HCT116 (cell line): ENCODE measurements at regions not wholly inside any gene's neighbourhood (a gene's known extent, or its start where the extent isn't known, plus 50 kb on each side); places are given as distances from the start of the nearest gene placed in this dataset.

Experiments
- ATAC-seq: fragments of 200-7000 bp; cut with Tn5 transposase; 2 replicates; pipeline ENCODE4 v1.9.1; 2020; ENCODE audit warnings: mild to moderate bottlenecking, moderate library complexity
- BruUV-seq: library from RNA; stranded (reverse); fragments of 400-500 nt; replicated peaks from 2 replicates; lab custom pipeline; 2021; lab: Mats Ljungman, UMichigan
- CTCF ChIA-PET: fragments of 300-600 bp; sonication (Branson Sonifier 250); formaldehyde crosslinking; loops from one replicate; lab custom pipeline; 2021; ENCODE audit warnings: antibody characterized with exemption; lab: Charles Lee
- POLR2A ChIA-PET: fragments of 300-600, 350-600 bp; sonication (Branson Sonifier 250); formaldehyde crosslinking; loops from one replicate; lab custom pipeline; 2021; ENCODE audit warnings: antibody characterized with exemption; lab: Charles Lee
- RAD21 ChIA-PET, 2 experiments: fragments of 300-600 bp; sonication (Branson Sonifier 250); formaldehyde crosslinking; loops; one replicate each; lab custom pipeline; 2023; ENCODE audit warnings: low total read pairs in 2 of 2; ENCODE audit not compliant: uncharacterized antibody in 2 of 2, unreplicated experiment in 2 of 2, low non-redundant PET in 1 of 2; lab: Charles Lee
- DNase-seq: peaks from one replicate; pipeline ENCODE4 v3.0.0-alpha.2; 2010; ENCODE audit warnings: low read depth, low spot score
- H2AFZ ChIP-seq: fragments of 200-600 bp; shearing (Covaris generic), sonication (generic); 2 replicates; pipeline ENCODE4 v1.6.1; 2017; ENCODE audit warnings: low read depth, mixed run types, mixed read lengths, antibody characterized with exemption, low read length; ENCODE audit not compliant: poor library complexity, severe bottlenecking
- H3K27ac ChIP-seq: 2 replicates; pipeline ENCODE4 v1.5.1; 2012; ENCODE audit warnings: low read depth, low read length
- H3K27me3 ChIP-seq: fragments of 200-600 bp; sonication (generic); 2 replicates; pipeline ENCODE4 v1.6.1; 2016; ENCODE audit warnings: mixed run types, low read length, mixed read lengths; ENCODE audit not compliant: insufficient read depth
- H3K36me3 ChIP-seq, 2 experiments: fragments of 200-500 bp in 1 of 2; fragments of 200-600 bp in 1 of 2; sonication (Bioruptor generic) in 1 of 2; sonication (generic) in 1 of 2; 2 replicates each; pipeline versions ENCODE4 v1.5.1 to v1.6.1; 2014 to 2016; ENCODE audit warnings: low read length in 2 of 2, inconsistent platforms in 1 of 2, mixed read lengths in 1 of 2, mixed run types in 1 of 2; ENCODE audit not compliant: insufficient read depth in 2 of 2, control insufficient read depth in 1 of 2
- H3K4me1 ChIP-seq, 2 experiments: fragments of 200-600 bp in 1 of 2; sonication (generic) in 1 of 2; 2 replicates each; pipeline versions ENCODE4 v1.5.1 to v1.6.1; 2012 to 2017; ENCODE audit warnings: low read length in 2 of 2, inconsistent platforms in 1 of 2, mild to moderate bottlenecking in 1 of 2, mixed read lengths in 1 of 2, mixed run types in 1 of 2, moderate library complexity in 1 of 2; ENCODE audit not compliant: insufficient read depth in 2 of 2, control insufficient read depth in 1 of 2
- H3K4me2 ChIP-seq: fragments of 200-600 bp; sonication (generic); 2 replicates; pipeline ENCODE4 v1.6.1; 2017; ENCODE audit warnings: mixed run types, low read length, mixed read lengths
- H3K4me3 ChIP-seq, 2 experiments: fragments of 200-600 bp in 1 of 2; sonication (generic) in 1 of 2; replicated peaks in 1 of 2; 2 replicates each; pipeline ENCODE4 v1.5.1; 2011 to 2016; ENCODE audit warnings: low read length in 2 of 2, control low read depth in 1 of 2, low read depth in 1 of 2, mild to moderate bottlenecking in 1 of 2, mixed read lengths in 1 of 2, mixed run types in 1 of 2
- H3K79me2 ChIP-seq: fragments of 200-600 bp; sonication (generic); 2 replicates; pipeline ENCODE4 v1.6.1; 2017; ENCODE audit warnings: mild to moderate bottlenecking, mixed run types, low read length, moderate library complexity, mixed read lengths; ENCODE audit not compliant: insufficient read depth
- H3K9ac ChIP-seq: fragments of 200-600 bp; sonication (generic); 2 replicates; pipeline ENCODE4 v1.6.1; 2016; ENCODE audit warnings: low read length, mixed read lengths
- H3K9me2 ChIP-seq: fragments of 200-600 bp; sonication (generic), shearing (Covaris generic); 2 replicates; pipeline ENCODE4 v1.6.1; 2017; ENCODE audit warnings: mixed run types, mild to moderate bottlenecking, moderate library complexity; ENCODE audit not compliant: insufficient read depth
- H3K9me3 ChIP-seq, 2 experiments: fragments of 200-500 bp in 1 of 2; fragments of 200-600 bp in 1 of 2; sonication (Bioruptor generic) in 1 of 2; sonication (generic) in 1 of 2; 2 replicates each; pipeline ENCODE4 v1.6.1; 2014 to 2017; ENCODE audit warnings: low read length in 2 of 2, mixed read lengths in 2 of 2, inconsistent platforms in 1 of 2, low read depth in 1 of 2, mild to moderate bottlenecking in 1 of 2, mixed run types in 1 of 2, moderate library complexity in 1 of 2; ENCODE audit not compliant: control insufficient read depth in 1 of 2, insufficient read depth in 1 of 2
- H4K20me1 ChIP-seq: fragments of 200-600 bp; sonication (generic), shearing (Covaris generic); 2 replicates; pipeline ENCODE4 v1.6.1; 2017; ENCODE audit warnings: mixed run types, mild to moderate bottlenecking, moderate library complexity; ENCODE audit not compliant: insufficient read depth
- CBX3 ChIP-seq: IDR thresholded peaks from 2 replicates; pipeline ENCODE4 v1.6.1; 2012; ENCODE audit warnings: low read depth
- CTCF ChIP-seq, 3 experiments: fragments of 200-600 bp in 1 of 3; sonication (generic) in 1 of 3; IDR thresholded peaks in 2 of 3; conservative IDR thresholded peaks in 1 of 3; 2 replicates each; pipeline ENCODE4 v1.5.1; 2012 to 2017; ENCODE audit warnings: low read depth in 2 of 3, low read length in 2 of 3, antibody characterized with exemption in 1 of 3, borderline replicate concordance in 1 of 3, control low read depth in 1 of 3, mild to moderate bottlenecking in 1 of 3, mixed read lengths in 1 of 3, mixed run types in 1 of 3, moderate library complexity in 1 of 3; ENCODE audit not compliant: insufficient read depth in 1 of 3
- EGR1 ChIP-seq: IDR thresholded peaks from 2 replicates; pipeline ENCODE4 v1.6.1; 2012; ENCODE audit warnings: low read depth
- ELF1 ChIP-seq: IDR thresholded peaks from 2 replicates; pipeline ENCODE4 v1.6.1; 2012; ENCODE audit warnings: low read depth, borderline replicate concordance
- EZH2 ChIP-seq: fragments of 200-600 bp; sonication (generic); IDR thresholded peaks from 2 replicates; pipeline ENCODE4 v1.6.1; 2017; ENCODE audit warnings: antibody characterized with exemption, mixed run types
- FOSL1 ChIP-seq: IDR thresholded peaks from 2 replicates; pipeline ENCODE4 v1.6.1; 2012; ENCODE audit warnings: low read depth
- JUND ChIP-seq: IDR thresholded peaks from 2 replicates; pipeline ENCODE4 v1.6.1; 2012
- MAX ChIP-seq: IDR thresholded peaks from 2 replicates; pipeline ENCODE4 v1.6.1; 2012
- POLR2A ChIP-seq: IDR thresholded peaks from 2 replicates; pipeline ENCODE4 v1.7.0; 2011; ENCODE audit warnings: borderline replicate concordance; ENCODE audit not compliant: insufficient read depth, insufficient read length; ENCODE audit errors: extremely low read depth
- POLR2AphosphoS5 ChIP-seq: IDR thresholded peaks from 2 replicates; pipeline ENCODE4 v1.6.1; 2011; ENCODE audit warnings: mild to moderate bottlenecking, low read depth, low read length, moderate library complexity
- SIN3A ChIP-seq: IDR thresholded peaks from 2 replicates; pipeline ENCODE4 v1.6.1; 2012; ENCODE audit warnings: low read depth
- SP1 ChIP-seq: IDR thresholded peaks from 2 replicates; pipeline ENCODE4 v1.6.1; 2012; ENCODE audit warnings: low read depth
- SRF ChIP-seq: IDR thresholded peaks from 2 replicates; pipeline ENCODE4 v1.6.1; 2012; ENCODE audit warnings: low read depth
- TCF7L2 ChIP-seq: IDR thresholded peaks from 2 replicates; pipeline ENCODE4 v1.7.0; 2011; ENCODE audit warnings: borderline replicate concordance, inconsistent platforms; ENCODE audit not compliant: insufficient read depth, insufficient read length; ENCODE audit errors: extremely low read depth
- YY1 ChIP-seq: IDR thresholded peaks from 2 replicates; pipeline ENCODE4 v1.6.1; 2011; ENCODE audit warnings: low read length, low read depth, moderate library complexity, mild to moderate bottlenecking; ENCODE audit not compliant: insufficient replicate concordance; ENCODE audit errors: extremely low read depth
- ZFX ChIP-seq: fragments of 450-650 bp; IDR thresholded peaks from 2 replicates; pipeline ENCODE4 v1.6.1; 2017
- ZNF274 ChIP-seq: fragments of 200-500 bp; sonication (Bioruptor generic); IDR thresholded peaks from 2 replicates; pipeline ENCODE4 v1.6.1; 2014; ENCODE audit warnings: mild to moderate bottlenecking, low read depth, low read length, inconsistent platforms
- intact Hi-C: fragments of 100-400 bp; cut with micrococcal nuclease; formaldehyde crosslinking; loops from 2 replicates; pipeline ENCODE4 v1.10.0; 2022
- TF ChIP-seq, protein P1 (sequence below): IDR thresholded peaks from 2 replicates; pipeline ENCODE4 v1.6.1; 2012; ENCODE audit warnings: low read depth

DNA sequence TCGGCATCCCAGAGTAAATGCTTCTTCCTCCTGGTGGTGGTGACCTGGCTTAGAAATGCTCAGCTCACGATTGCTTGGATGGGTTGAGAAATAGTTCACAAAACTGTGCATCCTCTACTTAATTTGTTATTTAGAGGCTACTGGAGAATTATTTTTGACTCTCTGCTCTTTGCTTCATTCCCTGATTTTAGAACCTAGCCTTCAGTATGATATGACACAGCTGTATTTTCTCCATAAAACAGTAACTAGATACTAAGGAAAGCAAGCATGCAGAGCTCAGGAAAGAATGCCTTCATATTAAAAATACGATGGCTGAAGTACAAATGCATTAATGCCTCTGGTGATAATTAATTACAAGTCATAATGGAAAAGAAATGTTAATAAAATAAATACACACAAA lies 602.0 kb upstream of the COBL start:
- DNase-seq (no peak), ATAC-seq (no peak)
- Histone ChIP-seq H4K20me1 (no peaks in the 10 kb centered on the region), H3K9me2 (no peaks in the 10 kb centered on the region), H3K27ac (no peak overlapping the region), H3K27me3 (no peaks in the 10 kb centered on the region), H3K79me2 (no peaks in the 10 kb centered on the region), H2AFZ (no peak overlapping the region), H3K4me2 (no peak overlapping the region), H3K4me1 (no peaks in the 10 kb centered on the region)
- RAD21 ChIA-PET = no interaction called here
- BruUV-seq = no TSS peak
- intact Hi-C loops = no loop called here
- TF ChIP-seq CTCF (IDR thresholded peaks at IDR 0.05 in 2 of 3, conservative IDR thresholded peaks at IDR 0.05 in 1 of 3; ENCODE audit: borderline replicate concordance in 1 of 3, insufficient read depth in 1 of 3, low read depth in 2 of 3, low read length in 2 of 3) (no peak), EGR1 (no peak), ZNF274 (no peak), POLR2A (no peak), ELF1 (no peak), CBX3 (no peak), ZFX (no peak), JUND (no peak), EZH2 (no peak), FOSL1 (no peak), SRF (no peak), YY1 (no peak), MAX (no peak), SP1 (no peak), POLR2AphosphoS5 (no peak), TCF7L2 (no peak), SIN3A (no peak)
- TF ChIP-seq, protein P1, sequence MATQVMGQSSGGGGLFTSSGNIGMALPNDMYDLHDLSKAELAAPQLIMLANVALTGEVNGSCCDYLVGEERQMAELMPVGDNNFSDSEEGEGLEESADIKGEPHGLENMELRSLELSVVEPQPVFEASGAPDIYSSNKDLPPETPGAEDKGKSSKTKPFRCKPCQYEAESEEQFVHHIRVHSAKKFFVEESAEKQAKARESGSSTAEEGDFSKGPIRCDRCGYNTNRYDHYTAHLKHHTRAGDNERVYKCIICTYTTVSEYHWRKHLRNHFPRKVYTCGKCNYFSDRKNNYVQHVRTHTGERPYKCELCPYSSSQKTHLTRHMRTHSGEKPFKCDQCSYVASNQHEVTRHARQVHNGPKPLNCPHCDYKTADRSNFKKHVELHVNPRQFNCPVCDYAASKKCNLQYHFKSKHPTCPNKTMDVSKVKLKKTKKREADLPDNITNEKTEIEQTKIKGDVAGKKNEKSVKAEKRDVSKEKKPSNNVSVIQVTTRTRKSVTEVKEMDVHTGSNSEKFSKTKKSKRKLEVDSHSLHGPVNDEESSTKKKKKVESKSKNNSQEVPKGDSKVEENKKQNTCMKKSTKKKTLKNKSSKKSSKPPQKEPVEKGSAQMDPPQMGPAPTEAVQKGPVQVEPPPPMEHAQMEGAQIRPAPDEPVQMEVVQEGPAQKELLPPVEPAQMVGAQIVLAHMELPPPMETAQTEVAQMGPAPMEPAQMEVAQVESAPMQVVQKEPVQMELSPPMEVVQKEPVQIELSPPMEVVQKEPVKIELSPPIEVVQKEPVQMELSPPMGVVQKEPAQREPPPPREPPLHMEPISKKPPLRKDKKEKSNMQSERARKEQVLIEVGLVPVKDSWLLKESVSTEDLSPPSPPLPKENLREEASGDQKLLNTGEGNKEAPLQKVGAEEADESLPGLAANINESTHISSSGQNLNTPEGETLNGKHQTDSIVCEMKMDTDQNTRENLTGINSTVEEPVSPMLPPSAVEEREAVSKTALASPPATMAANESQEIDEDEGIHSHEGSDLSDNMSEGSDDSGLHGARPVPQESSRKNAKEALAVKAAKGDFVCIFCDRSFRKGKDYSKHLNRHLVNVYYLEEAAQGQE = no peak
- TF ChIP-seq, all 23 proteins: peak for 0
- ChIA-PET POLR2A (no interaction called here), CTCF (no interaction called here)
- Histone ChIP-seq H3K36me3 (no peaks in the 10 kb centered on the region), H3K4me3 (no peak overlapping the region), H3K9ac (no peak overlapping the region), H3K9me3 (peaks cover 7 to 15% of the 10 kb centered on the region in 2 experiments; a peak in 2 of 4 replicates)
